Kidney glomerular epithelial cell (primary cell): ENCODE measurements at regions not wholly inside any gene's neighbourhood (a gene's known extent, or its start where the extent isn't known, plus 50 kb on each side); places are given as distances from the start of the nearest gene placed in this dataset.

Experiments used
- DNase-seq: peaks from one replicate; lab custom pipeline; 2025; lab: John Stamatoyannopoulos, UW

- no peak for DNase-seq
These were observed 463.3 kb upstream of the DMAC1 start for GRCh38 chr9:8262625-8263622.

GRCh38 chr9:8261737-8262136 lies 462.2 kb upstream of the DMAC1 start:
- DNase-seq, result no peak

GRCh38 chr9:8259028-8259427 lies 459.4 kb upstream of the DMAC1 start:
- DNase-seq, result no peak

GRCh38 chr9:8256880-8257279 lies 457.3 kb upstream of the DMAC1 start:
- DNase-seq, result no peak

- DNase-seq, result no peak
These were observed 456.3 kb upstream of the DMAC1 start for GRCh38 chr9:8255850-8256249.

GRCh38 chr9:8254541-8254940 lies 455.0 kb upstream of the DMAC1 start:
- DNase-seq, result no peak

GRCh38 chr9:8252445-8252844 lies 452.9 kb upstream of the DMAC1 start:
- no peak for DNase-seq

- no peak for DNase-seq
These were observed 452.0 kb upstream of the DMAC1 start for GRCh38 chr9:8251566-8251965.

GRCh38 chr9:8244505-8245092 lies 445.0 kb upstream of the DMAC1 start:
- DNase-seq, result no peak

- DNase-seq, result no peak
These were observed 441.6 kb upstream of the DMAC1 start for GRCh38 chr9:8241201-8241600.

GRCh38 chr9:8237096-8237495 lies 437.5 kb upstream of the DMAC1 start:
- DNase-seq, result no peak

- no peak for DNase-seq
These were observed 435.9 kb upstream of the DMAC1 start for GRCh38 chr9:8235489-8235888.

- no peak for DNase-seq
These were observed 434.7 kb upstream of the DMAC1 start for GRCh38 chr9:8234316-8234715.

- no peak for DNase-seq
These were observed 433.1 kb upstream of the DMAC1 start for GRCh38 chr9:8232726-8233125.

- DNase-seq, result no peak
These were observed 429.6 kb upstream of the DMAC1 start for GRCh38 chr9:8229226-8229625.

- no peak for DNase-seq
These were observed 424.8 kb upstream of the DMAC1 start for GRCh38 chr9:8224381-8224801.

- DNase-seq, result no peak
These were observed 424.3 kb upstream of the DMAC1 start for GRCh38 chr9:8223861-8224260.

GRCh38 chr9:8221462-8221861 lies 421.9 kb upstream of the DMAC1 start:
- no peak for DNase-seq

GRCh38 chr9:8208465-8208864 lies 408.9 kb upstream of the DMAC1 start:
- DNase-seq, result no peak

GRCh38 chr9:8207596-8207995 lies 408.0 kb upstream of the DMAC1 start:
- DNase-seq, result no peak

- DNase-seq, result no peak
These were observed 407.1 kb upstream of the DMAC1 start for GRCh38 chr9:8206720-8207119.

- no peak for DNase-seq
These were observed 406.0 kb upstream of the DMAC1 start for GRCh38 chr9:8205576-8205975.

GRCh38 chr9:8189881-8190280 lies 390.3 kb upstream of the DMAC1 start:
- no peak for DNase-seq
